Progenitor cell of endocrine pancreas (in vitro differentiated cells): ENCODE measurements at regions not wholly inside any gene's neighbourhood (a gene's known extent, or its start where the extent isn't known, plus 50 kb on each side); places are given as distances from the start of the nearest gene placed in this dataset.

Experiments used
- DNase-seq: peaks from one replicate; pipeline ENCODE4 v3.0.0; 2021; ENCODE audit warnings: low spot score; ENCODE audit not compliant: unreplicated experiment
- H3K27ac Mint-ChIP-seq: 2 replicates; pipeline ENCODE4 v1.8.0; 2021; ENCODE audit warnings: mild to moderate bottlenecking, moderate library complexity, mixed read lengths
- H3K27me3 Mint-ChIP-seq: 2 replicates; pipeline ENCODE4 v1.8.0; 2021; ENCODE audit warnings: mixed read lengths
- H3K36me3 Mint-ChIP-seq: 2 replicates; pipeline ENCODE4 v1.8.0; 2022; ENCODE audit warnings: mixed read lengths; ENCODE audit not compliant: insufficient read depth
- H3K4me1 Mint-ChIP-seq: 2 replicates; pipeline ENCODE4 v1.8.0; 2021; ENCODE audit warnings: low read depth, mixed read lengths
- H3K4me3 Mint-ChIP-seq: 2 replicates; pipeline ENCODE4 v1.8.0; 2021; ENCODE audit warnings: low read depth, mild to moderate bottlenecking, moderate library complexity, mixed read lengths
- H3K9me3 Mint-ChIP-seq: 2 replicates; pipeline ENCODE4 v1.8.0; 2021; ENCODE audit warnings: low read depth, mixed read lengths
- TF ChIP-seq, protein P1 (sequence below): fragments of 200-600 bp; sonication (generic); IDR thresholded peaks from one replicate; pipeline ENCODE4 v1.5.0; 2021; ENCODE audit warnings: antibody characterized with exemption, mild to moderate bottlenecking; ENCODE audit not compliant: unreplicated experiment

DNA sequence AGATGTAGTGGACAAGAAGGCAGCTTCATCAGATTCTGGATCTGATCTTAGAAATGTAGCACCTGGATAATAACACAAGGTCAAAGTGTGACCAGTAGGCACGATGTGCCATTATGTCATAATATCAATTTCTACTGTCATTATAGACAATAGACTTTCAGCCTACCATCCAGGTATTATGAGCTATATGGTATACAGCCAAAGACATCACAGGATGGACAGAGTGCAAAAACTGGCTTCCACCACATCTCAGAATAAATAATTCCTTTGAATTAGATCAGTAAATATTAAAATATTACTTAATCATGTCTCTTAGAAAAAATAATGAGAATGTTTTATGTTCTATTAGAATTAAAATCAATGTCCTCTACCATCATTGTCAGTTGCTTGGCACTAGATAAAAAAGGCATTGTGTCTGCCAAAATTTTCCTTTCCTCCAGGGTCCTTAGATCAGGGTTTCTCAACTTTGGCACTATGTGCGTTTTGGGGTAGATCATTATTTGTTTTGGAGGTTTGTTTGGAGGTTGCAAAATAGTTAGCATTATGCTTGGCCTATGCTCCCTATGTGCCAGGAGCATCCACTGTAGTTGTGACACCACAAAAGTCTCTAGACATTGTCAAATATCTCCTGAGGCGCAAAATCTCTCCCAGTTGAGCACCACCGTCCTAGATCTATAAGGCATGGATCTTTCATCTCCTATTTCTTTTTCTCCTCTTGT is 86.7 kb upstream of the NRIP1 start:
- peaks cover 1% of the 10 kb centered on the region for H3K36me3 Mint-ChIP-seq

DNA sequence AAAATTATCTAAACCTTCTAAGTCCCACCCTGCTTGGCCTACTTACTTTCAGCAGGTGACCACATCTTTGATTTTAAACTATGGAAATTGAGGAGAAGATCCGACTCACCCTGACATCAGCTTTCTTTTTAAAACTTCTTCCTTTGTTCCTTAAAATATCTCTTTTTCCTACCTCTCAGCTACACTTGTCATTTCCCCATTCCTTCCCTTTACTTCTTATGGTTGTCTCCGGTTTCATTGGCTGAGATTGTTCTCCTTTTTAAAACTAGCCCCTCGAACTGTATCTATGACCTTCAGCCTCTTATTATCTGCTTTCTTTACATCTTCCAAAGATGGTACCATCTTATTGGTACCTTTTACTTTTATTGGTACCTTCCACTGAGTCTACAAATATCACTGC is 87.8 kb upstream of the NRIP1 start:
- Mint-ChIP-seq H3K36me3 (peaks cover 6% of the 10 kb centered on the region), H3K4me1 (no peaks in the 10 kb centered on the region), H3K27me3 (no peaks in the 10 kb centered on the region), H3K27ac (no peak overlapping the region), H3K9me3 (peaks cover 10% of the 10 kb centered on the region), H3K4me3 (no peak overlapping the region)
- no peak for DNase-seq
- TF ChIP-seq, protein P1, sequence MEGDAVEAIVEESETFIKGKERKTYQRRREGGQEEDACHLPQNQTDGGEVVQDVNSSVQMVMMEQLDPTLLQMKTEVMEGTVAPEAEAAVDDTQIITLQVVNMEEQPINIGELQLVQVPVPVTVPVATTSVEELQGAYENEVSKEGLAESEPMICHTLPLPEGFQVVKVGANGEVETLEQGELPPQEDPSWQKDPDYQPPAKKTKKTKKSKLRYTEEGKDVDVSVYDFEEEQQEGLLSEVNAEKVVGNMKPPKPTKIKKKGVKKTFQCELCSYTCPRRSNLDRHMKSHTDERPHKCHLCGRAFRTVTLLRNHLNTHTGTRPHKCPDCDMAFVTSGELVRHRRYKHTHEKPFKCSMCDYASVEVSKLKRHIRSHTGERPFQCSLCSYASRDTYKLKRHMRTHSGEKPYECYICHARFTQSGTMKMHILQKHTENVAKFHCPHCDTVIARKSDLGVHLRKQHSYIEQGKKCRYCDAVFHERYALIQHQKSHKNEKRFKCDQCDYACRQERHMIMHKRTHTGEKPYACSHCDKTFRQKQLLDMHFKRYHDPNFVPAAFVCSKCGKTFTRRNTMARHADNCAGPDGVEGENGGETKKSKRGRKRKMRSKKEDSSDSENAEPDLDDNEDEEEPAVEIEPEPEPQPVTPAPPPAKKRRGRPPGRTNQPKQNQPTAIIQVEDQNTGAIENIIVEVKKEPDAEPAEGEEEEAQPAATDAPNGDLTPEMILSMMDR, result no peak

More for the DNA sequence above, 86.7 kb upstream of the NRIP1 start:
- H3K4me3 Mint-ChIP-seq, result no peak overlapping the region
- TF ChIP-seq, protein P1, result no peak
- no peak for DNase-seq
- peaks cover 2% of the 10 kb centered on the region for H3K4me1 Mint-ChIP-seq
- H3K9me3 Mint-ChIP-seq, result peaks cover 4% of the 10 kb centered on the region
- no peaks in the 10 kb centered on the region for H3K27me3 Mint-ChIP-seq
- no peak overlapping the region for H3K27ac Mint-ChIP-seq

- Mint-ChIP-seq H3K27ac (no peak overlapping the region), H3K36me3 (peaks cover 6% of the 10 kb centered on the region), H3K4me3 (no peak overlapping the region), H3K4me1 (peaks cover 16% of the 10 kb centered on the region), H3K9me3 (peaks cover 21% of the 10 kb centered on the region), H3K27me3 (no peaks in the 10 kb centered on the region)
- no peak for DNase-seq
- TF ChIP-seq, protein P1, result no peak
Measured at GRCh38 chr21:15159382-15160020, 94.7 kb upstream of the NRIP1 start.

- H3K9me3 Mint-ChIP-seq, result peaks cover 21% of the 10 kb centered on the region
- no peak overlapping the region for H3K27ac Mint-ChIP-seq
- peaks cover 6% of the 10 kb centered on the region for H3K36me3 Mint-ChIP-seq
- TF ChIP-seq, protein P1, result no peak
- H3K4me1 Mint-ChIP-seq, result peaks cover 18% of the 10 kb centered on the region
- no peaks in the 10 kb centered on the region for H3K27me3 Mint-ChIP-seq
- no peak overlapping the region for H3K4me3 Mint-ChIP-seq
- no peak for DNase-seq
Measured at GRCh38 chr21:15160136-15160535, 95.3 kb upstream of the NRIP1 start.

DNA sequence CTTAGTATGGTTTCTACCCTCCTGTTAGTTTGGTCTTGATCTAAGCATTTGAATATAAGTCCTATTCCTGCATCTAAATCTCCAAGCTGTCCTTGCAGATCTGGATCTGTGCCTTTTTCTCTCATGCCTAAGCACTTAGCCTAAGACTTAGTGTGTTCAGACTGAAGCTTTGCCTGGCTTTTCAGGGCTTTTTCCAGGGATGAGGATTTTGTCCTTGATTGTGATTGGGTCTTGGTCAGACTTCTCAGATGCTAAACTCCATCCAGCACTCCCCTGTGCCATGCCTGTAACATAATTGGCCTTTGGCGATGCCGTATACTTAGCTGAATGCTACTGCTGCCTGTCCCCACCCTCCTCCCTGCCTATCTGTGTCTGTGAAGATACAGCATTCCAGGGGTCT is 98.1 kb upstream of the NRIP1 start:
- Mint-ChIP-seq H3K27ac (no peak overlapping the region), H3K4me3 (no peak overlapping the region), H3K4me1 (peaks cover 21% of the 10 kb centered on the region), H3K27me3 (peaks cover 19% of the 10 kb centered on the region), H3K9me3 (peaks cover 8% of the 10 kb centered on the region), H3K36me3 (no peaks in the 10 kb centered on the region)
- no peak for DNase-seq
- TF ChIP-seq, protein P1, result no peak
